Upper lobe of right lung (tissue), 1 donor: ENCODE measurements at regions not wholly inside any gene's neighbourhood (a gene's known extent, or its start where the extent isn't known, plus 50 kb on each side); places are given as distances from the start of the nearest gene placed in this dataset.

Source experiments
- ATAC-seq: fragments of 200-7000 bp; cut with Tn5 transposase; one replicate; pipeline ENCODE4 v1.9.1; 2020; ENCODE audit warnings: mild to moderate bottlenecking, moderate library complexity
- DNase-seq: peaks from one replicate; pipeline ENCODE4 v3.0.0-alpha.2; 2020
- H3K27ac ChIP-seq: fragments of 200-600 bp; one replicate; pipeline ENCODE4 v1.8.0; 2022
- H3K27me3 ChIP-seq: fragments of 200-600 bp; one replicate; pipeline ENCODE4 v1.8.0; 2022; ENCODE audit warnings: mild to moderate bottlenecking
- H3K36me3 ChIP-seq: fragments of 200-600 bp; one replicate; pipeline ENCODE4 v1.8.0; 2022
- H3K4me1 ChIP-seq: fragments of 200-600 bp; one replicate; pipeline ENCODE4 v1.8.0; 2022
- H3K4me3 ChIP-seq: fragments of 200-600 bp; one replicate; pipeline ENCODE4 v1.8.0; 2022; ENCODE audit warnings: mild to moderate bottlenecking
- H3K9me3 ChIP-seq: fragments of 200-600 bp; one replicate; pipeline ENCODE4 v1.8.0; 2022
- intact Hi-C: fragments of 100-400 bp; cut with DNase I; formaldehyde crosslinking; loops from one replicate; pipeline ENCODE4 v1.11.0; 2022
- TF ChIP-seq, protein P1 (sequence below): fragments of 200-600 bp; IDR thresholded peaks from one replicate; pipeline ENCODE4 v1.8.0; 2022; ENCODE audit warnings: antibody characterized with exemption
- donor health status: DM: no; HTN: yes; CAD: no; lungs with severe emphysema.

DNA sequence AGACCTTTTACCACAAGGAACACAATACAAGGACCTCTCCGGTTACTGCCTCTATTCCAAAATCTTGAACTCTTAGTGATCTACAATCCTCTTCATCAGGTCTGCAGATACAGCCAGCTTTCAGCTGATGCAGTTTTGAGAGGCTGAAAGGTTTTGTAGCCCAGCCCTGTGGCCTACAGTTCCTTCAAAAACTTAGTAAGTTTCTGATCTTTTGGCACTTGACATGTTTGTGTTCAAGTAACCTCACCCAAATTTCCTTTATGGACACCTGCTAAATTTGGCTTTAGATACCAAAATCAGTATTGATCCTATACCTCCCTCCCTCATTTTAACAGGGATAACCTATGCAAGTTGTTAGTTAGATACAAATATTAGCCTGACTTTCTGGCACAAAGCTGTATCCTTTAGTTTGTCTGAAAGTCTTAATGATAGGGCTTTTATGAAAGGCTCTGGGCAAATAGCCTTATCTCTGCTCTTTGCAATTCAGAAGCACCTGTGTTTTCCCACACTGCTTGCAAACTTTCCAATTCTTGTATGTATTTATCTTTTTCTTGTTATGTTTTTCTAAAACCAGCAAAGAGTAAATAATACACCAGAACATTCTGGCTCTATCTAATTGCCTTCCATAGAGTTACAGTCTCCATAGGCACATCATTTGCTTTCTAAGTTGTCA is 650.5 kb upstream of the KLHL29 start:
- ATAC-seq (no peak), DNase-seq (no peak)
- no peaks in the 10 kb centered on the region for H3K36me3 ChIP-seq
- TF ChIP-seq, protein P1, sequence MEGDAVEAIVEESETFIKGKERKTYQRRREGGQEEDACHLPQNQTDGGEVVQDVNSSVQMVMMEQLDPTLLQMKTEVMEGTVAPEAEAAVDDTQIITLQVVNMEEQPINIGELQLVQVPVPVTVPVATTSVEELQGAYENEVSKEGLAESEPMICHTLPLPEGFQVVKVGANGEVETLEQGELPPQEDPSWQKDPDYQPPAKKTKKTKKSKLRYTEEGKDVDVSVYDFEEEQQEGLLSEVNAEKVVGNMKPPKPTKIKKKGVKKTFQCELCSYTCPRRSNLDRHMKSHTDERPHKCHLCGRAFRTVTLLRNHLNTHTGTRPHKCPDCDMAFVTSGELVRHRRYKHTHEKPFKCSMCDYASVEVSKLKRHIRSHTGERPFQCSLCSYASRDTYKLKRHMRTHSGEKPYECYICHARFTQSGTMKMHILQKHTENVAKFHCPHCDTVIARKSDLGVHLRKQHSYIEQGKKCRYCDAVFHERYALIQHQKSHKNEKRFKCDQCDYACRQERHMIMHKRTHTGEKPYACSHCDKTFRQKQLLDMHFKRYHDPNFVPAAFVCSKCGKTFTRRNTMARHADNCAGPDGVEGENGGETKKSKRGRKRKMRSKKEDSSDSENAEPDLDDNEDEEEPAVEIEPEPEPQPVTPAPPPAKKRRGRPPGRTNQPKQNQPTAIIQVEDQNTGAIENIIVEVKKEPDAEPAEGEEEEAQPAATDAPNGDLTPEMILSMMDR: no peak
- intact Hi-C loops: no loop called here
- H3K4me1 ChIP-seq: no peaks in the 10 kb centered on the region
- H3K27ac ChIP-seq: no peak overlapping the region
- H3K4me3 ChIP-seq: no peak overlapping the region
- no peaks in the 10 kb centered on the region for H3K27me3 ChIP-seq
- H3K9me3 ChIP-seq: no peaks in the 10 kb centered on the region

DNA sequence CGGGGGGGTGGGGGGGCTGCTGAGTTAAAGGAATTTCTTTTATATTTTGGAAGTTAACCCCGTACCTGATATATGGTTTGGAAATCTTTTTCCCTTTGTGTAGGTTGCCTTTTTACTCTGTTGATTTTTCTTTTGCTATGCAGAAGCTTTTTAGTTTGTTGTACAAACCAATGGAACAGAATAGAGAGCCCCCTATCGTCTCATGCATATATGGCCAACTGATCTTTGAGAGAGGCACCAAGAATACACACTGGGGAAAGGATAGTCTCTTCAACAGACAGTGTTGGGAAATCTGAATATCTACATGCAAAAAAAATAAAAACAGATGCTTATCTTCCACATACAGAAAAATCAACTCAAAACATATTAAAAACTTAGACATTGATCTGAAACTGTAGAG is 647.8 kb upstream of the KLHL29 start:
- H3K9me3 ChIP-seq: no peaks in the 10 kb centered on the region
- ATAC-seq (no peak), DNase-seq (no peak)
- intact Hi-C loops: no loop called here
- no peaks in the 10 kb centered on the region for H3K36me3 ChIP-seq
- no peaks in the 10 kb centered on the region for H3K4me1 ChIP-seq
- H3K4me3 ChIP-seq: no peak overlapping the region
- no peak overlapping the region for H3K27ac ChIP-seq
- TF ChIP-seq, protein P1: no peak
- H3K27me3 ChIP-seq: no peaks in the 10 kb centered on the region

DNA sequence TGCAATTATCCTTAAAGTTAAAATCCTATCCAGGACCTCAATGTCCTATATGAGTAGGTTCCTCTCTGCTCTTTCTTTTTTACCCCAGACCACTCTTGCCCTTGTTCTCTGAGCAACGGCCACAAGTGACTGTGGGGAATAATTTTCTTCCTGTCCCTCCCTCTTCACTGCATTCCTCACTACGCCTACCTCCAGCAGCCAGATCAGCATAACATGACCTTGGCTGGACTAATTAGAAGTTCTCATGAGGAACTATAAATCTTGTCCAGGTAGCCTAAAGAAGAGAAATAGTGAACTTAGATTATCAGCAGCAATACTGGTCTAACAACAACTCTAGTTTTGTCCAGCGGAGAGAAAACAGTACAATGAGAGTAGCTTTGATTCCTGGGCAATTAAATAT is 643.8 kb upstream of the KLHL29 start:
- Histone ChIP-seq H3K4me1 (no peaks in the 10 kb centered on the region), H3K4me3 (no peak overlapping the region), H3K27me3 (no peaks in the 10 kb centered on the region), H3K9me3 (no peaks in the 10 kb centered on the region), H3K27ac (no peak overlapping the region), H3K36me3 (no peaks in the 10 kb centered on the region)
- DNase-seq: no peak
- ATAC-seq: no peak
- intact Hi-C loops: no loop called here
- TF ChIP-seq, protein P1: no peak

DNA sequence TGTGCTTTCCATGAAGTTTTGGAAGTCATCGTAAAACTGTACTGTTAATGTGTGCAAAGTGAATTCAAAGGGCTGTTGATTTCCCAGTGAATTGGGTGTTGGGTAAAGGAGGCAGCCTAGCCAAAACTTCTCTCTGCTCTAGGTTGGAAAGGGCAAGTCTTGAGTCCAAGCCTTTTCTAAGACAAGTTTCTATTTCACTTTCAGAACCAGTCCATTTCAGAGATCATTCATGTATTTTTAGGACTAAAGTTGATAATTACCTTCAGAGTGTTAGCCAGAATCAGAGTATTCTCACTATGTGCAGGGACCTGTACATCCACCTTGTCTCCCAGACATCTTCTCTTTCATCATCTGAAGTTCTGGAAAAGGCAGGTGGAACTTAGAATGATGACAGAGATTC is 636.1 kb upstream of the KLHL29 start:
- Histone ChIP-seq H3K9me3 (no peaks in the 10 kb centered on the region), H3K36me3 (no peaks in the 10 kb centered on the region), H3K4me3 (no peak overlapping the region), H3K4me1 (no peaks in the 10 kb centered on the region), H3K27me3 (no peaks in the 10 kb centered on the region), H3K27ac (no peak overlapping the region)
- intact Hi-C loops: no loop called here
- no peak for DNase-seq
- TF ChIP-seq, protein P1: no peak
- no peak for ATAC-seq

DNA sequence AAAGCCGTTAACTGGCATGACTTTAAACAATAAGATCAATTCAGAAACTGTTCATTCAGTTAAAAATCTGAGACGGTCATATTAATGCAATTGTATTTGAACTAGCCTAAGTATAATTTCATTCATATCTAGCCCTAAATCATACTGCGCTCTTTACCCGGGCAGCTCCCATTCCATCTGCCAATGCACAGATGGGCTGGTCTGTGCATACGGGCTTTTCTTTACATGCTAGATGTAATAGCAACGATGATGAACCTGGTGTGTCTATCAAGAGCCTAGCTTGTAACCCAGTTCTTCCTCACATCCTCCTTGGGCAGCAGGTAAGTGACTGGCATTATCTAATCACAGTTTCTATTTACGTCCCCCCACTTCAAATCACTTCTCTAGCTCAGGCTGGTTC is 631.5 kb upstream of the KLHL29 start:
- DNase-seq: no peak
- intact Hi-C loops: no loop called here
- no peak overlapping the region for H3K4me3 ChIP-seq

More for the DNA sequence above, 631.5 kb upstream of the KLHL29 start:
- no peaks in the 10 kb centered on the region for H3K27me3 ChIP-seq
- ATAC-seq: no peak
- TF ChIP-seq, protein P1: no peak
- H3K9me3 ChIP-seq: no peaks in the 10 kb centered on the region
- H3K4me1 ChIP-seq: no peaks in the 10 kb centered on the region
- H3K36me3 ChIP-seq: no peaks in the 10 kb centered on the region
- no peak overlapping the region for H3K27ac ChIP-seq
